ENCODE measurements at regions not wholly inside any gene's neighbourhood (a gene's known extent, or its start where the extent isn't known, plus 50 kb on each side); places are given as distances from the start of the nearest gene placed in this dataset.
"Not testable (repeated sequence)": the region's sequence is repeated elsewhere in the genome, so short reads cannot be mapped to it uniquely, and the experiment has no call there.

GRCh38 chr17:63282455-63282854, 163.7 kb downstream of the CYB561 start:
- H3K9ac ChIP-seq (ENCODE audit: low read length) = no peak overlapping the region
- H3K9me2 ChIP-seq (ENCODE audit: low read depth, low read length) = no peaks in the 10 kb centered on the region
- H3K36me3 ChIP-seq (ENCODE audit: insufficient read depth, low read length) = no peaks in the 10 kb centered on the region
- no peaks in the 10 kb centered on the region for H4K20me1 ChIP-seq (ENCODE audit: insufficient read depth, low read length)
- no peaks in the 10 kb centered on the region for H3F3A ChIP-seq (ENCODE audit: insufficient read depth, low read length)
- H3K4me2 ChIP-seq (ENCODE audit: low read length) = no peak overlapping the region
- no peak overlapping the region for H3K4me3 ChIP-seq (ENCODE audit: low read depth, low read length, poor library complexity, severe bottlenecking)
- H3K27ac ChIP-seq (ENCODE audit: low read depth, low read length, poor library complexity, severe bottlenecking) = no peak overlapping the region
- H3K79me2 ChIP-seq (ENCODE audit: insufficient read depth, low read length) = no peaks in the 10 kb centered on the region
- no peaks in the 10 kb centered on the region for H3K27me3 ChIP-seq (ENCODE audit: insufficient read depth, low read length)
- TF ChIP-seq EZH2 (IDR thresholded peaks at IDR 0.05; ENCODE audit: borderline replicate concordance, low read length) (no peak), CTCF (IDR thresholded peaks at IDR 0.05; ENCODE audit: low read length) (no peak)
- no peaks in the 10 kb centered on the region for H3K4me1 ChIP-seq (ENCODE audit: insufficient read depth, low read length, severe bottlenecking)
- 0 out of 2 replicates have a peak, but pooled peaks cover 5% of the 10 kb centered on the region for H3K9me3 ChIP-seq (ENCODE audit: low read length)
- no peak overlapping the region for H2AFZ ChIP-seq (ENCODE audit: low read length)

GRCh38 chr17:63285551-63285950, 160.6 kb downstream of the CYB561 start:
- no peak overlapping the region for H3K4me3 ChIP-seq (ENCODE audit: low read depth, low read length, poor library complexity, severe bottlenecking)
- H3K79me2 ChIP-seq (ENCODE audit: insufficient read depth, low read length) = no peaks in the 10 kb centered on the region
- no peaks in the 10 kb centered on the region for H3F3A ChIP-seq (ENCODE audit: insufficient read depth, low read length)
- no peaks in the 10 kb centered on the region for H3K36me3 ChIP-seq (ENCODE audit: insufficient read depth, low read length)
- no peak overlapping the region for H3K9ac ChIP-seq (ENCODE audit: low read length)
- no peaks in the 10 kb centered on the region for H4K20me1 ChIP-seq (ENCODE audit: insufficient read depth, low read length)
- H3K9me2 ChIP-seq (ENCODE audit: low read depth, low read length) = no peaks in the 10 kb centered on the region
- TF ChIP-seq CTCF (IDR thresholded peaks at IDR 0.05; ENCODE audit: low read length) (no peak), EZH2 (IDR thresholded peaks at IDR 0.05; ENCODE audit: borderline replicate concordance, low read length) (no peak)
- no peak overlapping the region for H3K27ac ChIP-seq (ENCODE audit: low read depth, low read length, poor library complexity, severe bottlenecking)
- no peak overlapping the region for H2AFZ ChIP-seq (ENCODE audit: low read length)
- no peaks in the 10 kb centered on the region for H3K27me3 ChIP-seq (ENCODE audit: insufficient read depth, low read length)
- H3K9me3 ChIP-seq (ENCODE audit: low read length) = 0 out of 2 replicates have a peak, but pooled peaks cover 5% of the 10 kb centered on the region
- H3K4me1 ChIP-seq (ENCODE audit: insufficient read depth, low read length, severe bottlenecking) = no peaks in the 10 kb centered on the region
- H3K4me2 ChIP-seq (ENCODE audit: low read length) = no peak overlapping the region

DNA sequence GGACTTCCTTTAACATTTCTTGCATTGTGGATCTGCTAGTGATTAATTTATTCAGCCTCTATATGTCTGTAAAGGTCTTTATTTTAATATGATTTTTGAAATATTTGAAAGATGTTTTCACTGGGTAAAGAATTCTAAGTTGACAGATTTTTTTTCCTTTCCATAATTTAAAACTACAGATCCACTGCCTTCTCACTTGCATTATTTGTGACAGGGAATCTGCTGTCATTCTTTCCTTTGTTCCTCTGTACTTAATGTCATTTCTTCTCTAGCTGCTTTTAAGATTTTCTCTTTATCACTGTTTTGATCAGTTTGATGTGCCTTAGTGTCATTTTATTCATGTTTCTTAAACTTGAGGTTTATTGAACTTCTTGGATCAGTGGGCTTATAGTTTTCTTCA, 159.9 kb downstream of the CYB561 start:
- Histone ChIP-seq H3K27me3 (ENCODE audit: insufficient read depth, low read length) (no peaks in the 10 kb centered on the region), H3K27ac (ENCODE audit: low read depth, low read length, poor library complexity, severe bottlenecking) (no peak overlapping the region), H3K4me3 (ENCODE audit: low read depth, low read length, poor library complexity, severe bottlenecking) (no peak overlapping the region), H3K9me2 (ENCODE audit: low read depth, low read length) (no peaks in the 10 kb centered on the region), H3K9me3 (ENCODE audit: low read length) (0 out of 2 replicates have a peak, but pooled peaks cover 5% of the 10 kb centered on the region), H2AFZ (ENCODE audit: low read length) (no peak overlapping the region), H3K4me2 (ENCODE audit: low read length) (no peak overlapping the region), H3K4me1 (ENCODE audit: insufficient read depth, low read length, severe bottlenecking) (no peaks in the 10 kb centered on the region), H3K79me2 (ENCODE audit: insufficient read depth, low read length) (no peaks in the 10 kb centered on the region), H3K36me3 (ENCODE audit: insufficient read depth, low read length) (no peaks in the 10 kb centered on the region), H3F3A (ENCODE audit: insufficient read depth, low read length) (no peaks in the 10 kb centered on the region), H4K20me1 (ENCODE audit: insufficient read depth, low read length) (no peaks in the 10 kb centered on the region), H3K9ac (ENCODE audit: low read length) (no peak overlapping the region)
- TF ChIP-seq CTCF (IDR thresholded peaks at IDR 0.05; ENCODE audit: low read length) (no peak), EZH2 (IDR thresholded peaks at IDR 0.05; ENCODE audit: borderline replicate concordance, low read length) (no peak)

GRCh38 chr17:63287006-63287405, 159.1 kb downstream of the CYB561 start:
- not testable (repeated sequence) for H3K4me2 ChIP-seq (ENCODE audit: low read length); H3K27me3 ChIP-seq (ENCODE audit: insufficient read depth, low read length); H3K36me3 ChIP-seq (ENCODE audit: insufficient read depth, low read length); H3K4me3 ChIP-seq (ENCODE audit: low read depth, low read length, poor library complexity, severe bottlenecking); H3F3A ChIP-seq (ENCODE audit: insufficient read depth, low read length); H3K4me1 ChIP-seq (ENCODE audit: insufficient read depth, low read length, severe bottlenecking); H3K9me3 ChIP-seq (ENCODE audit: low read length); H4K20me1 ChIP-seq (ENCODE audit: insufficient read depth, low read length); H3K79me2 ChIP-seq (ENCODE audit: insufficient read depth, low read length); H2AFZ ChIP-seq (ENCODE audit: low read length); H3K27ac ChIP-seq (ENCODE audit: low read depth, low read length, poor library complexity, severe bottlenecking); H3K9ac ChIP-seq (ENCODE audit: low read length); H3K9me2 ChIP-seq (ENCODE audit: low read depth, low read length)
